HEK293T (cell line): ENCODE measurements at regions not wholly inside any gene's neighbourhood (a gene's known extent, or its start where the extent isn't known, plus 50 kb on each side); places are given as distances from the start of the nearest gene placed in this dataset.
"Not testable (repeated sequence)": the region's sequence is repeated elsewhere in the genome, so short reads cannot be mapped to it uniquely, and the experiment has no call there.

Source experiments
- CTCF ChIA-PET: fragments of 350-600 bp; formaldehyde crosslinking; extraction: SDS; loops from one replicate; lab custom pipeline; 2021; ENCODE audit warnings: antibody characterized with exemption, inconsistent platforms; lab: Yijun Ruan, JAX
- POLR2A ChIA-PET: fragments of 350-600 bp; formaldehyde crosslinking; extraction: SDS; loops from one replicate; lab custom pipeline; 2020; ENCODE audit warnings: antibody characterized with exemption, inconsistent platforms; lab: Yijun Ruan, JAX
- DNase-seq: peaks from one replicate; pipeline ENCODE4 v3.0.0; 2012; ENCODE audit warnings: mixed read lengths; ENCODE audit errors: extremely low spot score
- ARNT ChIP-seq: fragments of 450-650 bp; IDR thresholded peaks from 2 replicates; pipeline ENCODE4 v1.6.1; 2017; ENCODE audit warnings: mild to moderate bottlenecking
- BHLHE40 ChIP-seq: fragments of 450-650 bp; IDR thresholded peaks from 2 replicates; pipeline ENCODE4 v1.6.1; 2016; ENCODE audit warnings: mild to moderate bottlenecking, moderate library complexity, borderline replicate concordance
- CTBP1 ChIP-seq: fragments of 450-650 bp; IDR thresholded peaks from 2 replicates; pipeline ENCODE4 v1.6.1; 2016; ENCODE audit warnings: borderline replicate concordance
- ELF4 ChIP-seq: fragments of 450-650 bp; IDR thresholded peaks from 2 replicates; pipeline ENCODE4 v1.6.1; 2017; ENCODE audit warnings: antibody characterized with exemption
- FOXA1 ChIP-seq: fragments of 450-650 bp; IDR thresholded peaks from 2 replicates; pipeline ENCODE4 v1.6.1; 2016; ENCODE audit warnings: mild to moderate bottlenecking
- FOXK2 ChIP-seq: fragments of 450-650 bp; IDR thresholded peaks from 2 replicates; pipeline ENCODE4 v1.6.1; 2016; ENCODE audit warnings: mild to moderate bottlenecking
- FOXM1 ChIP-seq: fragments of 450-650 bp; IDR thresholded peaks from 2 replicates; pipeline ENCODE4 v1.6.1; 2017; ENCODE audit warnings: mild to moderate bottlenecking, borderline replicate concordance
- HDGF ChIP-seq: fragments of 450-650 bp; IDR thresholded peaks from 2 replicates; pipeline ENCODE4 v1.6.1; 2017; ENCODE audit warnings: antibody characterized with exemption, borderline replicate concordance
- L3MBTL2 ChIP-seq: fragments of 450-650 bp; conservative IDR thresholded peaks from 2 replicates; pipeline ENCODE4 v1.6.1; 2016; ENCODE audit warnings: mild to moderate bottlenecking
- LEF1 ChIP-seq: fragments of 450-650 bp; IDR thresholded peaks from 2 replicates; pipeline ENCODE4 v1.6.1; 2017; ENCODE audit warnings: mild to moderate bottlenecking, borderline replicate concordance
- NFRKB ChIP-seq: fragments of 450-650 bp; IDR thresholded peaks from 2 replicates; pipeline ENCODE4 v1.6.1; 2016; ENCODE audit warnings: mild to moderate bottlenecking, moderate library complexity
- PKNOX1 ChIP-seq: fragments of 450-650 bp; IDR thresholded peaks from 2 replicates; pipeline ENCODE4 v1.6.1; 2016
- SP1 ChIP-seq: fragments of 450-650 bp; IDR thresholded peaks from 2 replicates; pipeline ENCODE4 v1.6.1; 2017
- SUZ12 ChIP-seq: fragments of 450-650 bp; IDR thresholded peaks from 2 replicates; pipeline ENCODE4 v1.6.1; 2016; ENCODE audit warnings: mild to moderate bottlenecking
- TARDBP ChIP-seq: fragments of 450-650 bp; IDR thresholded peaks from 2 replicates; pipeline ENCODE4 v1.6.1; 2016
- ZNF384 ChIP-seq: fragments of 450-650 bp; IDR thresholded peaks from 2 replicates; pipeline ENCODE4 v1.6.1; 2016

- ChIA-PET POLR2A (no interaction called here), CTCF (interaction anchor here (0.6 kb wide), 1 partner anchor 14 kb away, joined by 5 read pairs; no protein-coding TSS in a partner anchor)
- DNase-seq: no peak
- TF ChIP-seq L3MBTL2 (no peak), FOXK2 (no peak), TARDBP (no peak), ELF4 (no peak), HDGF (no peak), BHLHE40 (no peak), SUZ12 (no peak), FOXA1 (no peak), SP1 (no peak), CTBP1 (no peak), ARNT (no peak), PKNOX1 (no peak), FOXM1 (no peak), NFRKB (no peak)
These were observed 165.9 kb upstream of the ATF7IP start for GRCh38 chr12:14199455-14200198.

- CTCF ChIA-PET: no interaction called here
- no peak for TF ChIP-seq NFRKB
- TF ChIP-seq CTBP1: no peak
- TF ChIP-seq L3MBTL2: no peak
- no peak for TF ChIP-seq ELF4
- TF ChIP-seq ARNT: no peak
- no peak for TF ChIP-seq BHLHE40
- no peak for TF ChIP-seq PKNOX1
- no peak for DNase-seq
- POLR2A ChIA-PET: no interaction called here
These were observed 164.9 kb upstream of the ATF7IP start for GRCh38 chr12:14200598-14200997.

GRCh38 chr12:14201291-14201690 is 164.2 kb upstream of the ATF7IP start:
- DNase-seq: no peak
- no peak for TF ChIP-seq FOXM1
- TF ChIP-seq BHLHE40: no peak
- no peak for TF ChIP-seq FOXA1
- no peak for TF ChIP-seq NFRKB
- TF ChIP-seq ELF4: no peak
- no peak for TF ChIP-seq SP1
- no peak for TF ChIP-seq ARNT
- ChIA-PET CTCF (no interaction called here), POLR2A (no interaction called here)

- ChIA-PET CTCF (no interaction called here), POLR2A (no interaction called here)
- DNase-seq: no peak
- TF ChIP-seq L3MBTL2 (no peak), BHLHE40 (no peak)
These were observed 157.5 kb upstream of the ATF7IP start for GRCh38 chr12:14207905-14208551.

GRCh38 chr12:14211947-14212387 is 153.5 kb upstream of the ATF7IP start:
- no peak for TF ChIP-seq LEF1
- TF ChIP-seq ARNT: no peak
- TF ChIP-seq TARDBP: no peak
- TF ChIP-seq ZNF384: no peak
- TF ChIP-seq FOXA1: no peak
- TF ChIP-seq HDGF: no peak
- CTCF ChIA-PET: no interaction called here
- POLR2A ChIA-PET: no interaction called here
- DNase-seq: no peak

GRCh38 chr12:14213542-14213941 is 151.9 kb upstream of the ATF7IP start:
- POLR2A ChIA-PET: no interaction called here
- CTCF ChIA-PET: interaction anchor here (0.7 kb wide), 1 partner anchor 735 kb away, joined by 3 read pairs; no protein-coding TSS in a partner anchor
- no peak for DNase-seq
- TF ChIP-seq FOXA1 (no peak), ZNF384 (no peak), FOXM1 (no peak), BHLHE40 (no peak), LEF1 (no peak), SUZ12 (no peak), SP1 (no peak), PKNOX1 (no peak), ELF4 (no peak), L3MBTL2 (no peak), ARNT (no peak), CTBP1 (no peak), NFRKB (no peak)

GRCh38 chr12:14214495-14214894 is 151.0 kb upstream of the ATF7IP start:
- DNase-seq: no peak
- ChIA-PET POLR2A (no interaction called here), CTCF (no interaction called here)
- TF ChIP-seq LEF1 (no peak), NFRKB (no peak), PKNOX1 (no peak), SUZ12 (no peak), BHLHE40 (no peak), ZNF384 (no peak), ELF4 (no peak), L3MBTL2 (no peak), HDGF (no peak), TARDBP (no peak), SP1 (no peak), FOXM1 (no peak), CTBP1 (no peak), ARNT (no peak), FOXK2 (no peak), FOXA1 (no peak)

GRCh38 chr12:14215949-14216348 is 149.5 kb upstream of the ATF7IP start:
- DNase-seq, CTCF ChIA-PET, POLR2A ChIA-PET: not testable (repeated sequence)
